Choroid plexus epithelial cell (primary cell): ENCODE measurements at regions not wholly inside any gene's neighbourhood (a gene's known extent, or its start where the extent isn't known, plus 50 kb on each side); places are given as distances from the start of the nearest gene placed in this dataset.

Source experiments
- DNase-seq: peaks from one replicate; pipeline ENCODE4 v3.0.0-alpha.2; 2010; ENCODE audit warnings: low read depth
- H3K4me3 ChIP-seq: 2 replicates; pipeline ENCODE4 v1.5.1; 2011; ENCODE audit warnings: low read depth, mild to moderate bottlenecking, control low read depth, low read length, moderate library complexity
- CTCF ChIP-seq: conservative IDR thresholded peaks from 2 replicates; pipeline ENCODE4 v1.5.1; 2011; ENCODE audit warnings: low read depth, mild to moderate bottlenecking, control low read depth, inconsistent platforms, low read length, moderate library complexity

GRCh38 chr6:15783484-15783883, 120.7 kb upstream of the DTNBP1 start:
- no peak for TF ChIP-seq CTCF
- no peak for DNase-seq

GRCh38 chr6:15781890-15782289, 119.1 kb upstream of the DTNBP1 start:
- no peak for DNase-seq
- no peak overlapping the region for H3K4me3 ChIP-seq
- no peak for TF ChIP-seq CTCF

More at GRCh38 chr6:15783484-15783883, 120.7 kb upstream of the DTNBP1 start:
- H3K4me3 ChIP-seq = no peak overlapping the region

GRCh38 chr6:15781333-15781732, 118.5 kb upstream of the DTNBP1 start:
- H3K4me3 ChIP-seq = no peak overlapping the region
- DNase-seq = no peak
- TF ChIP-seq CTCF = no peak

- no peak for TF ChIP-seq CTCF
- DNase-seq = no peak
- no peak overlapping the region for H3K4me3 ChIP-seq
Measured at GRCh38 chr6:15780437-15780836, 117.6 kb upstream of the DTNBP1 start.

GRCh38 chr6:15779726-15780125, 116.9 kb upstream of the DTNBP1 start:
- no peak overlapping the region for H3K4me3 ChIP-seq
- no peak for TF ChIP-seq CTCF
- DNase-seq = no peak

GRCh38 chr6:15776458-15776980, 113.7 kb upstream of the DTNBP1 start:
- DNase-seq = no peak
- no peak overlapping the region for H3K4me3 ChIP-seq
- no peak for TF ChIP-seq CTCF

GRCh38 chr6:15775741-15776140, 112.9 kb upstream of the DTNBP1 start:
- TF ChIP-seq CTCF = no peak
- no peak overlapping the region for H3K4me3 ChIP-seq
- DNase-seq = no peak
